GM12878 (cell line): ENCODE measurements at regions not wholly inside any gene's neighbourhood (a gene's known extent, or its start where the extent isn't known, plus 50 kb on each side); places are given as distances from the start of the nearest gene placed in this dataset.

Experiments
- ATAC-seq: fragments of 200-7000 bp; cut with Tn5 transposase; 3 replicates; pipeline ENCODE4 v1.9.1; 2020; ENCODE audit warnings: mild to moderate bottlenecking, moderate library complexity
- BruUV-seq: library from RNA; stranded (reverse); fragments of 400-500 nt; replicated peaks from 2 replicates; lab custom pipeline; 2021; lab: Mats Ljungman, UMichigan
- CTCF ChIA-PET: fragments of 300-600 bp; sonication (Branson Sonifier 250); formaldehyde crosslinking; extraction: SDS; loops from one replicate; lab custom pipeline; 2021; ENCODE audit warnings: inconsistent platforms; lab: Yijun Ruan, JAX
- POLR2A ChIA-PET: fragments of 350-600 bp; formaldehyde crosslinking; extraction: SDS; loops from one replicate; lab custom pipeline; 2021; ENCODE audit warnings: inconsistent platforms; lab: Charles Lee
- RAD21 ChIA-PET: fragments of 300-600 bp; sonication (Branson Sonifier 250); formaldehyde crosslinking; loops from one replicate; lab custom pipeline; 2023; ENCODE audit warnings: antibody characterized with exemption; ENCODE audit not compliant: unreplicated experiment; lab: Charles Lee
- SMC1A ChIA-PET: fragments of 300-600 bp; sonication (Branson Sonifier 250); formaldehyde crosslinking; loops from one replicate; lab custom pipeline; 2023; ENCODE audit not compliant: unreplicated experiment, uncharacterized antibody; lab: Charles Lee
- DNase-seq: peaks from one replicate; pipeline ENCODE4 v3.0.0-alpha.2; 2011; ENCODE audit warnings: low read depth, low spot score
- FAIRE-seq: peaks from 3 replicates; lab custom pipeline; 2011; peaks lifted over from hg19 to GRCh38; lab: Jason Lieb, UNC
- H2AFZ ChIP-seq: 2 replicates; pipeline ENCODE4 v1.6.0; 2011; ENCODE audit warnings: low read depth, low read length, control low read depth; ENCODE audit not compliant: control insufficient read depth
- H3K27ac ChIP-seq: 2 replicates; pipeline ENCODE4 v1.5.1; 2011; ENCODE audit warnings: control low read depth; ENCODE audit not compliant: control insufficient read depth, insufficient read depth
- H3K27me3 ChIP-seq, 2 experiments: replicated peaks in 1 of 2; 2 replicates each; pipeline versions ENCODE4 v1.6.0 to v1.6.1; 2011; ENCODE audit warnings: low read length in 1 of 2; ENCODE audit not compliant: control insufficient read depth in 2 of 2, insufficient read depth in 2 of 2
- H3K36me3 ChIP-seq, 2 experiments: 2 replicates each; pipeline ENCODE4 v1.5.1; 2011; ENCODE audit warnings: low read length in 1 of 2; ENCODE audit not compliant: control insufficient read depth in 2 of 2, insufficient read depth in 2 of 2
- H3K4me1 ChIP-seq: 2 replicates; pipeline ENCODE4 v1.6.1; 2011; ENCODE audit warnings: mild to moderate bottlenecking, low read length, moderate library complexity, mixed read lengths; ENCODE audit not compliant: control insufficient read depth, insufficient read depth
- H3K4me2 ChIP-seq: 2 replicates; pipeline ENCODE4 v1.6.0; 2011; ENCODE audit warnings: control low read depth; ENCODE audit not compliant: control insufficient read depth, insufficient read depth
- H3K4me3 ChIP-seq: fragments of 200-600 bp; sonication (generic); 2 replicates; pipeline ENCODE4 v1.5.1; 2016
- H3K79me2 ChIP-seq: 2 replicates; pipeline ENCODE4 v1.6.0; 2011; ENCODE audit warnings: low read length; ENCODE audit not compliant: control insufficient read depth, insufficient read depth
- H3K9ac ChIP-seq: 2 replicates; pipeline ENCODE4 v1.8.0; 2011; ENCODE audit warnings: low read length, control low read depth, mixed read lengths; ENCODE audit not compliant: control insufficient read depth, insufficient read depth
- H3K9me3 ChIP-seq: replicated peaks from 3 replicates; pipeline ENCODE4 v1.5.1; 2011; ENCODE audit warnings: mild to moderate bottlenecking, low read length; ENCODE audit not compliant: control insufficient read depth, insufficient read depth
- H4K20me1 ChIP-seq: 2 replicates; pipeline ENCODE4 v1.6.0; 2011; ENCODE audit not compliant: control insufficient read depth, insufficient read depth
- CEBPB ChIP-seq, 2 experiments: fragments of 150-350 bp in 1 of 2; IDR thresholded peaks; 2 replicates each; pipeline ENCODE4 v1.6.1; 2012 to 2014; ENCODE audit warnings: low read depth in 2 of 2, low read length in 2 of 2, borderline replicate concordance in 1 of 2, inconsistent platforms in 1 of 2
- CUX1 ChIP-seq: IDR thresholded peaks from 2 replicates; pipeline ENCODE4 v1.6.1; 2012; ENCODE audit warnings: improper control_type of control experiment, low read depth, low read length; ENCODE audit not compliant: insufficient replicate concordance
- EP300 ChIP-seq, 2 experiments: fragments of 150-350 bp in 1 of 2; IDR thresholded peaks; 2 replicates each; pipeline ENCODE4 v1.6.1; 2011 to 2012; ENCODE audit warnings: low read depth in 2 of 2, low read length in 2 of 2, borderline replicate concordance in 1 of 2, improper control_type of control experiment in 1 of 2, inconsistent platforms in 1 of 2; ENCODE audit not compliant: control insufficient read depth in 1 of 2
- EZH2 ChIP-seq: IDR thresholded peaks from 2 replicates; pipeline ENCODE4 v1.6.1; 2012; ENCODE audit warnings: low read depth, mild to moderate bottlenecking, control low read depth, inconsistent platforms, low read length, borderline replicate concordance; ENCODE audit not compliant: control insufficient read depth
- IKZF2 ChIP-seq, 2 experiments: fragments of 450-650 bp; IDR thresholded peaks; 2 replicates each; pipeline ENCODE4 v1.6.1; 2017; ENCODE audit warnings: mild to moderate bottlenecking in 2 of 2, moderate library complexity in 2 of 2
- IRF4 ChIP-seq: IDR thresholded peaks from 2 replicates; pipeline ENCODE4 v1.6.1; 2011; ENCODE audit warnings: low read depth, low read length
- MYC ChIP-seq: IDR thresholded peaks from 2 replicates; pipeline ENCODE4 v1.6.1; 2011; ENCODE audit warnings: mild to moderate bottlenecking, low read length, moderate library complexity, inconsistent platforms; ENCODE audit not compliant: insufficient read depth, insufficient replicate concordance, insufficient read length, severe bottlenecking
- PAX8 ChIP-seq: fragments of 450-650 bp; IDR thresholded peaks from 2 replicates; pipeline ENCODE4 v1.6.1; 2017; ENCODE audit warnings: mild to moderate bottlenecking, moderate library complexity
- PKNOX1 ChIP-seq: fragments of 450-650 bp; IDR thresholded peaks from 2 replicates; pipeline ENCODE4 v1.6.1; 2016; ENCODE audit warnings: mild to moderate bottlenecking
- RFX5 ChIP-seq: IDR thresholded peaks from 2 replicates; pipeline ENCODE4 v1.6.1; 2011; ENCODE audit warnings: low read depth, low read length, improper control_type of control experiment
- RUNX3 ChIP-seq: IDR thresholded peaks from 2 replicates; pipeline ENCODE4 v1.6.1; 2012; ENCODE audit warnings: low read length, inconsistent platforms
- TARDBP ChIP-seq: IDR thresholded peaks from 2 replicates; pipeline ENCODE4 v1.6.1; 2016; ENCODE audit warnings: borderline replicate concordance
- TCF12 ChIP-seq: IDR thresholded peaks from 2 replicates; pipeline ENCODE4 v1.6.1; 2011; ENCODE audit warnings: low read depth, mild to moderate bottlenecking, low read length
- ZZZ3 ChIP-seq: IDR thresholded peaks from 2 replicates; pipeline ENCODE4 v1.6.1; 2011; ENCODE audit warnings: low read depth; ENCODE audit not compliant: control insufficient read depth, insufficient read length
- WGBS: methylation state at CpG from one replicate; pipeline ENCODE4 v1.1.6; 2016; ENCODE audit warnings: low lambda C conversion rate; ENCODE audit not compliant: insufficient replicate concordance, insufficient coverage; ENCODE audit errors: missing lambda C conversion rate; 5-methylcytosine and 5-hydroxymethylcytosine counted together
- in situ Hi-C: fragments of 300-500 bp; cut with MboI; formaldehyde crosslinking; loops from 9 replicates; pipeline ENCODE4 v1.14.3; 2018; ENCODE audit warnings: mixed read lengths
- intact Hi-C: fragments of 100-400 bp; cut with micrococcal nuclease; formaldehyde crosslinking; loops from one replicate; pipeline ENCODE4 v1.14.2; 2022; ENCODE audit not compliant: unreplicated experiment
- TF ChIP-seq, protein P1 (sequence below): fragments of 450-650 bp; IDR thresholded peaks from 2 replicates; pipeline ENCODE4 v1.6.1; 2017; ENCODE audit warnings: mild to moderate bottlenecking, low read depth, inconsistent platforms; ENCODE audit not compliant: poor library complexity, severe bottlenecking
- TF ChIP-seq, protein P2 (sequence below): IDR thresholded peaks from 2 replicates; pipeline ENCODE4 v1.6.1; 2012; ENCODE audit warnings: low read depth, low read length, improper control_type of control experiment

GRCh38 chr12:84732828-84733340 is 179.7 kb downstream of the SLC6A15 start:
- FAIRE-seq (no peak), DNase-seq (no peak), ATAC-seq (no peak)
- Histone ChIP-seq H4K20me1 (no peaks in the 10 kb centered on the region), H3K79me2 (no peaks in the 10 kb centered on the region), H3K36me3 (no peaks in the 10 kb centered on the region), H3K9me3 (no peaks in the 10 kb centered on the region), H3K27me3 (no peaks in the 10 kb centered on the region), H2AFZ (no peak overlapping the region), H3K4me1 (no peaks in the 10 kb centered on the region), H3K4me2 (no peak overlapping the region), H3K4me3 (no peak overlapping the region), H3K9ac (no peak overlapping the region), H3K27ac (no peak overlapping the region)
- ChIA-PET SMC1A (no interaction called here), CTCF (no interaction called here), RAD21 (no interaction called here), POLR2A (no interaction called here)
- in situ Hi-C loops (no loop called here), intact Hi-C loops (no loop called here)
- BruUV-seq, result no TSS peak
- WGBS, result 19% methylated on average over 2 of the region's 2 CpGs
- TF ChIP-seq PKNOX1 (no peak), CEBPB (IDR thresholded peaks at IDR 0.05; ENCODE audit: borderline replicate concordance in 1 of 2, low read depth in 2 of 2, low read length in 2 of 2) (no peak), TARDBP (no peak), RFX5 (no peak), PAX8 (no peak), ZZZ3 (no peak), RUNX3 (no peak), EP300 (IDR thresholded peaks at IDR 0.05; ENCODE audit: borderline replicate concordance in 1 of 2, control insufficient read depth in 1 of 2, low read depth in 2 of 2, low read length in 2 of 2) (no peak), TCF12 (no peak), CUX1 (no peak), MYC (no peak), IRF4 (no peak), IKZF2 (IDR thresholded peaks at IDR 0.05) (no peak), EZH2 (no peak)
- TF ChIP-seq, protein P1, sequence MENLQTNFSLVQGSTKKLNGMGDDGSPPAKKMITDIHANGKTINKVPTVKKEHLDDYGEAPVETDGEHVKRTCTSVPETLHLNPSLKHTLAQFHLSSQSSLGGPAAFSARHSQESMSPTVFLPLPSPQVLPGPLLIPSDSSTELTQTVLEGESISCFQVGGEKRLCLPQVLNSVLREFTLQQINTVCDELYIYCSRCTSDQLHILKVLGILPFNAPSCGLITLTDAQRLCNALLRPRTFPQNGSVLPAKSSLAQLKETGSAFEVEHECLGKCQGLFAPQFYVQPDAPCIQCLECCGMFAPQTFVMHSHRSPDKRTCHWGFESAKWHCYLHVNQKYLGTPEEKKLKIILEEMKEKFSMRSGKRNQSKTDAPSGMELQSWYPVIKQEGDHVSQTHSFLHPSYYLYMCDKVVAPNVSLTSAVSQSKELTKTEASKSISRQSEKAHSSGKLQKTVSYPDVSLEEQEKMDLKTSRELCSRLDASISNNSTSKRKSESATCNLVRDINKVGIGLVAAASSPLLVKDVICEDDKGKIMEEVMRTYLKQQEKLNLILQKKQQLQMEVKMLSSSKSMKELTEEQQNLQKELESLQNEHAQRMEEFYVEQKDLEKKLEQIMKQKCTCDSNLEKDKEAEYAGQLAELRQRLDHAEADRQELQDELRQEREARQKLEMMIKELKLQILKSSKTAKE, result no peak
- TF ChIP-seq, protein P2, sequence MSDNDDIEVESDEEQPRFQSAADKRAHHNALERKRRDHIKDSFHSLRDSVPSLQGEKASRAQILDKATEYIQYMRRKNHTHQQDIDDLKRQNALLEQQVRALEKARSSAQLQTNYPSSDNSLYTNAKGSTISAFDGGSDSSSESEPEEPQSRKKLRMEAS, result no peak
